ENCODE measurements at regions not wholly inside any gene's neighbourhood (a gene's known extent, or its start where the extent isn't known, plus 50 kb on each side); places are given as distances from the start of the nearest gene placed in this dataset.

DNA sequence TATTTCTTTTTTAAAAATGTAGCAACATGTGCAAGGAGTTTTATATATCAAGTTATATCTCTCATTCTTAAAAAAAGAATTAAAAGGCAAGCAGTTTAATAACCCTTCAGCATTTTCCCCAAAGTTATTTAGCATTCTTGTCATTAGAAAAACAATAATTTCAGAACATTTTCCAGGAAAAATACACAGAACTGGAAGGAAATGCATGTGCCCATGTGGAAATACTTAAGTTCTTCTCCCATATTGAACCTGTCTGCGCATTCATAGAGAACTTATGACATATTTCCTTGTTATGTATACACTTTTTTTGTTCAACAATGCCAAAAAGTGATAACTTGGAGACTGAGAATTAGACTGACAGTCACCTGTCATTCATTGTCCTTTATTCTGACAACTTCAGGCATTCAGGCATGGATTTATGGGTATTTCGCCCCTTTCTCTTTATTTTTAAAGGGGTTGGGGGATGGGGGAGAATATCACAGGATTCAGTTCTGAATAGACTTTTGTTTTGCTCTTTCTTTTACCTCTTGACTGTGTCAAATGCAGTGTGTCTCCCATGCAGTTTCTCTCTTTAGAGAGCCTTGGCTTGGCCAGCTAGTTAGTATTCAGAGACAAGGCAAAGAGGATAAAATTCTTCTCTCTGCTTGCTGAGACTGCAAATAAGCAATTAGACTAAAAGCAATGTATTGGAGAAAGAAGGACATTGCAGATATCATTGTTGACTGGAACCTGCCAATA, 701.0 kb downstream of the NR2F1-AS1 start:
- no peak for DNase-seq
- Mint-ChIP-seq H3K27ac (no peak overlapping the region), H3K4me3 (no peak overlapping the region), H3K9me3 (peaks cover 8% of the 10 kb centered on the region), H3K36me3 (ENCODE audit: low read depth) (no peaks in the 10 kb centered on the region), H3K4me1 (no peaks in the 10 kb centered on the region), H3K27me3 (no peaks in the 10 kb centered on the region)
- intact Hi-C loops (cut with micrococcal nuclease): no loop called here

GRCh38 chr5:92874790-92875189, 706.2 kb downstream of the NR2F1-AS1 start:
- H3K27me3 Mint-ChIP-seq: no peaks in the 10 kb centered on the region
- H3K36me3 Mint-ChIP-seq (ENCODE audit: low read depth): no peaks in the 10 kb centered on the region
- H3K9me3 Mint-ChIP-seq: peaks cover 8% of the 10 kb centered on the region
- intact Hi-C loops (cut with micrococcal nuclease): no loop called here
- no peaks in the 10 kb centered on the region for H3K4me1 Mint-ChIP-seq
- no peak overlapping the region for H3K4me3 Mint-ChIP-seq
- no peak overlapping the region for H3K27ac Mint-ChIP-seq
- no peak for DNase-seq

DNA sequence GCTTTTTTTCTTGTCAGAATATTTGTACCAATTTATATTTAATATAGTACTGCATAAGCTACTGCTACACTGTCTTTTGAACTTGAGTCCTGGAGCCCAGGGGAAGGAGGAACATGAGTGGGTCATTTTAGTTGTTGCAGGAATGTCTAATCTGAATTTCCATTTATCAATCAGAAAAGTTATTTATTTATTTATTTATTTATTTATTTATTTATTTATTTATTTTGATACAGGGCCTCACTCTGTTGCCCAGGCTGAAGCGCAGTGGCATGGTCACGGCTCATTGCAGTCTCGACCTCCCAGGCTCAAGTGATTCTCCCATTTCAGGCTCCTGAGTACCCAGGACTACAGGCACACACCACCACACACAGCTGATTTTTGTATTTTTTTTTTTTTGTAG, 712.6 kb downstream of the NR2F1-AS1 start:
- no peak overlapping the region for H3K27ac Mint-ChIP-seq
- H3K9me3 Mint-ChIP-seq: no peaks in the 10 kb centered on the region
- H3K4me1 Mint-ChIP-seq: no peaks in the 10 kb centered on the region
- intact Hi-C loops (cut with micrococcal nuclease): no loop called here
- H3K4me3 Mint-ChIP-seq: no peak overlapping the region
- H3K27me3 Mint-ChIP-seq: no peaks in the 10 kb centered on the region
- DNase-seq: no peak
- H3K36me3 Mint-ChIP-seq (ENCODE audit: low read depth): no peaks in the 10 kb centered on the region

- Mint-ChIP-seq H3K27me3 (no peaks in the 10 kb centered on the region), H3K9me3 (no peaks in the 10 kb centered on the region), H3K4me3 (no peak overlapping the region), H3K27ac (no peak overlapping the region), H3K36me3 (ENCODE audit: low read depth) (no peaks in the 10 kb centered on the region), H3K4me1 (no peaks in the 10 kb centered on the region)
- DNase-seq: no peak
- intact Hi-C loops (cut with micrococcal nuclease): no loop called here
Observed at GRCh38 chr5:92864591-92864990, 716.4 kb downstream of the NR2F1-AS1 start.

GRCh38 chr5:92863666-92864065, 717.4 kb downstream of the NR2F1-AS1 start:
- no peaks in the 10 kb centered on the region for H3K4me1 Mint-ChIP-seq
- no peaks in the 10 kb centered on the region for H3K27me3 Mint-ChIP-seq
- no peaks in the 10 kb centered on the region for H3K36me3 Mint-ChIP-seq (ENCODE audit: low read depth)
- no peaks in the 10 kb centered on the region for H3K9me3 Mint-ChIP-seq
- H3K27ac Mint-ChIP-seq: no peak overlapping the region
- intact Hi-C loops (cut with micrococcal nuclease): no loop called here
- no peak overlapping the region for H3K4me3 Mint-ChIP-seq
- no peak for DNase-seq

DNA sequence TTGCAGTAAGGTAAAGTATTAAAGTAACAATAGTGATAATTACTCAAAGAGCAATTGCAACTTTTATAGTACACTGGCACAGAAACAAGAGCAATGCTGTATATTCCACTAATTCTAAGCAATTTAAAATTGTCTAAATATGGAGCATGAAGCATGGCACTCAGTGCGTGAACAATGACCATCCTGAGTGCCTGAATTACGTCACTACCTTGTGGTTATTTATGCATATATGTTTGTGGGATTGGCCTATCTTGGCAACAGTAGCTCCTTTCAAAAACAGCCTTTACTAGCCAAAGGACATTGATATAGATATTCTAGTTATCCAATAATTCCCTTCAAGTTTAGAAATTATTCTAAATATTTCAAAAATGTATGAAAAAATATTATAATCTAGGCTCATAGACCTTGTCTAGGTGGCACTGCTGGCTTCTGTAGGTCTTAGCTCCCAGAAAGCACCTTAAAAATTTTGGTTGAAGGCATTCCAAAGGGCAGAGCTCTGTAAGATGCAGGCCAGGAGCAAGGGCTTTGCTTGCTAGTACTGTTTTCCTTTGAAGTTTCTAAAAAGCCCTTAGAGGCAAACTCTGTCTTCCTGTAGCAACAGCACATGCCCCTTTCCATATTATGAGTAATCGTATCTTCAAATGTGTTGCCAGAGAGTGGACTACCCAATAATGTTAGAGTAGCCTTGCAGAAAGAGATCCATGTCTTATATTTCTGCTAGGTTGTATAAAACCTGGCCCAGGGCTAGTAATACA, 719.3 kb downstream of the NR2F1-AS1 start:
- H3K27ac Mint-ChIP-seq: no peak overlapping the region

DNA sequence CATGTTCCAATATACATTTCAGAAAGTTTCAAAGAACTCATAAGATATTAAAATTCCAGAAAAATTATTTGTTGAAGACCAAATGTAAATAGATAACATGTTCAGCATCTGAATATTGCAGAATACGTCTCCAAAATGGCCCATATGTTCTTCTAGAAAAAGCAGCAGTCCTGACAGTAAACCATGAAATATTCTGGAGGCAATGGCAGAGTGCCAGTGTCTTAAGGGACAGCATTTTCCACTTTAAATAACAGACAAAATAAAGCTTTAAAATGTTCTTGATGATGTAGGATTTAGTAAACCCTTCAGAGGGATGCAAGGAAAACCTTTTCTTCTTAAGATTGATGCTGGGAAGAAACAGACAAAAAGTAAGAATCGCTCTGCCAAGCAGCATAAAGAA, 721.0 kb downstream of the NR2F1-AS1 start:
- Mint-ChIP-seq H3K27me3 (no peaks in the 10 kb centered on the region), H3K36me3 (ENCODE audit: low read depth) (no peaks in the 10 kb centered on the region), H3K9me3 (no peaks in the 10 kb centered on the region), H3K4me3 (no peak overlapping the region), H3K27ac (no peak overlapping the region), H3K4me1 (no peaks in the 10 kb centered on the region)
- DNase-seq: no peak
- intact Hi-C loops (cut with micrococcal nuclease): no loop called here

More for the DNA sequence above, 719.3 kb downstream of the NR2F1-AS1 start:
- intact Hi-C loops (cut with micrococcal nuclease): no loop called here
- no peak for DNase-seq
- Mint-ChIP-seq H3K9me3 (no peaks in the 10 kb centered on the region), H3K36me3 (ENCODE audit: low read depth) (no peaks in the 10 kb centered on the region), H3K4me1 (no peaks in the 10 kb centered on the region), H3K27me3 (no peaks in the 10 kb centered on the region), H3K4me3 (no peak overlapping the region)

- H3K27ac Mint-ChIP-seq: no peak overlapping the region
- no peaks in the 10 kb centered on the region for H3K27me3 Mint-ChIP-seq
- no peaks in the 10 kb centered on the region for H3K4me1 Mint-ChIP-seq
- no peaks in the 10 kb centered on the region for H3K9me3 Mint-ChIP-seq
- intact Hi-C loops (cut with micrococcal nuclease): no loop called here
- no peak overlapping the region for H3K4me3 Mint-ChIP-seq
- DNase-seq: no peak
- no peaks in the 10 kb centered on the region for H3K36me3 Mint-ChIP-seq (ENCODE audit: low read depth)
Observed at GRCh38 chr5:92852219-92852618, 728.8 kb downstream of the NR2F1-AS1 start.

GRCh38 chr5:92850886-92851285, 730.1 kb downstream of the NR2F1-AS1 start:
- Mint-ChIP-seq H3K27ac (no peak overlapping the region), H3K9me3 (no peaks in the 10 kb centered on the region), H3K4me3 (no peak overlapping the region), H3K27me3 (no peaks in the 10 kb centered on the region), H3K36me3 (ENCODE audit: low read depth) (no peaks in the 10 kb centered on the region), H3K4me1 (no peaks in the 10 kb centered on the region)
- DNase-seq: no peak
- intact Hi-C loops (cut with micrococcal nuclease): no loop called here

DNA sequence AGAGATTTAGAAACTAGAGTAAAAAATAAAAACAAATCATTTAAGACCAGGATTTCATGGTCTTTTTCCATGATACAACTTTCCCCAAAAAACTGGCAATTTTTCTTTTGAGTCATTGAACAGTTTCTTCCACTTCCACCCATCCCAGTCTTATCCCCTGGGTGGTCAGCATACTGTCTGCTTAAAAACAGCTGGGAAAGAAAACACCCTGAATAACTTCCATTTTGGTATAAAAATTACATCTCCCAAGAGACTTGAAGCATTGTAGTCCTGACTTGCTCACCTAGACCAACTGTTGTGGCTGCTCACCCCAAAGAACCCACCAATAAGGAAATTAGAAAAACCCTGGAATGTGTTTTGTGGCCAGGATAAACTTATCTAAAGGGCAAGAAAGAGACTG, 731.3 kb downstream of the NR2F1-AS1 start:
- Mint-ChIP-seq H3K9me3 (no peaks in the 10 kb centered on the region), H3K4me1 (no peaks in the 10 kb centered on the region), H3K27ac (no peak overlapping the region), H3K36me3 (ENCODE audit: low read depth) (no peaks in the 10 kb centered on the region), H3K4me3 (no peak overlapping the region), H3K27me3 (no peaks in the 10 kb centered on the region)
- intact Hi-C loops (cut with micrococcal nuclease): no loop called here
- no peak for DNase-seq

DNA sequence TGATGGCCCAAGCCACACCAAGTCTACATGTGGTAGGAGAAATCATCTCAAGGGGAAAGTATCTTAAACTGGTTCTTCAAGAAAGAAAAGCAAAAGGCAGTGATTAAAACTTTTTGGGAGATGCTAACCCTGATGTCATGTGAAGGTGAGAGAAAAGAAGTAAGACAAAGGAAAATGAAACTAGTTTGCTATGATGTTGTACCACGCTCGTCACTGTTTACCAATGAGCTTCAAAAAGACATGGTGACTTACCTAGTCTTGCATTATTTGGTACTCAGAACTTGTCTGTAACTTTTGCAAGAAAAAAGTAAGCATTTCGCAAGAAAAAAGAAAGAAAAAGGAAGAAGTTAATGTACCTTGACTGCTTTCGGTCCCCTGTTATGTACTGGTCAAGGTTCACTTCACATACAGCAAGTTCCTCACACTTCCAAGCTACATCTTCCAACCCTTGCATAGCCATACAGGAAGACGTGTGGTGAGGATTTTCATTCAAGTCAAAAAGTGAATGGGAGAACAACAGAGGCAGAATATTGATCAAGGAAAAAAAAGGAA, 739.3 kb downstream of the NR2F1-AS1 start:
- no peak for DNase-seq
- Mint-ChIP-seq H3K27me3 (no peaks in the 10 kb centered on the region), H3K27ac (no peak overlapping the region), H3K4me1 (no peaks in the 10 kb centered on the region), H3K36me3 (ENCODE audit: low read depth) (no peaks in the 10 kb centered on the region), H3K4me3 (no peak overlapping the region), H3K9me3 (no peaks in the 10 kb centered on the region)
- intact Hi-C loops (cut with micrococcal nuclease): no loop called here

GRCh38 chr5:92838253-92838652, 742.8 kb downstream of the NR2F1-AS1 start:
- Mint-ChIP-seq H3K36me3 (ENCODE audit: low read depth) (no peaks in the 10 kb centered on the region), H3K4me3 (no peak overlapping the region), H3K27ac (no peak overlapping the region), H3K4me1 (no peaks in the 10 kb centered on the region), H3K27me3 (no peaks in the 10 kb centered on the region), H3K9me3 (no peaks in the 10 kb centered on the region)
- intact Hi-C loops (cut with micrococcal nuclease): no loop called here
- no peak for DNase-seq

DNA sequence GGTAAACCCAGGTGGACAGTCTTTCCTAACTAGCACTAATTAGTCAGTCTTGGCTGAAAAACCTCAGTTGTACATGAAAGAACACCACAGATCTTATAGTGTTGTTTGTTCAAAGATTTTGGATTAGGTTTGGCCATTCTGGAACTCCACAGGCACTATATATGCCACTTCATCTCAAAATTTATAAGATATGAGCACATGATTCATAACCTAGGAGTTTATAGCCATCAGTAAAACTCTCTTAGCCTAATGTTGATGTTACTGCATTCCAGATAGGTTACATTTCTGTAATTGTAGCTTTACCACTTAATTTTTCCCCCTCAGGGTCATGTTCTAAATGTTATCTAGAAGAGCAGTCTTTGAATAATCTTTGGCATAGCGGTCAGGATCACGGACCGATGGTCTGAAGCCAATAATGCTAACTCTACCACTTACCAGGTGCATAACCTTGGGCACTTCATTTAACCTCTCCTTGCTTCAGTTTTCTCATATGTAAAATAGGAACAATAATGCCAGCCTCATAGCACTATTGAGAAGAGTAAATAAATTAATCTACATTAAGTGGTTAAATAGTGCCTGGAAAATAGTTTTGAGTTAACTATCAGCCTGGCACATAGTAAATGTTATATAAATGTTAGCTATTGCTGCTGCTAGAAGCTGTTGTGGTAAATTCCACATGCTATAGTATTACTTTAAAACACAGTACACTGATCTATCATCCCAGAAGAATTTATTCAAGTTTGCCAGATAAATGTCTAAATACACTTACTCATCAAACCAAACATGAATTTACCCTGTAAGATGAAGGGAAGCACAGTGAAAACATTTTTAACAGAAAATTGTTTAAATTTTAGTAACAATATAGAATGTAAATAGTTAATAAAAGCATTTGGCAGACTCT, 743.9 kb downstream of the NR2F1-AS1 start:
- Mint-ChIP-seq H3K27me3 (no peaks in the 10 kb centered on the region), H3K4me3 (no peak overlapping the region), H3K27ac (no peak overlapping the region), H3K9me3 (no peaks in the 10 kb centered on the region), H3K36me3 (ENCODE audit: low read depth) (no peaks in the 10 kb centered on the region), H3K4me1 (no peaks in the 10 kb centered on the region)
- DNase-seq: no peak
- intact Hi-C loops (cut with micrococcal nuclease): no loop called here

DNA sequence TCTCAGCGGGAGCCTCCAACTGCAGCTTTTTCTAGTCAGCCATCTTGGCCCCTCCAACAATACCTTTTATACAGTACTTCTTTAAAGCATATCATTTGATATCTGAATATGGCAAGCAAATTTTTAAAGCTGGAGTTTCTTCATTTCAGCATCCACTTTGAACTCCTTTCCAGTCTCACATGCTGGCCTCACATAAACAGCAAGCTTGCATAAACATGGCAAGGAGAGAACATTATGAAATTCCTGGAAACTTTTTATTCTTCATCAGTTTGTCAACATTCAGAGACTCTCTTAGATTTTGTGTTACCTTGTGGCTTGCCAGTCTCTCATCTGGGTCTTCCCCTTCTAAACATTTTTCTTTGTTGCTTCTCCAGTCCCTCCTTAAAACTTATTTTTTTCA, 745.3 kb downstream of the NR2F1-AS1 start:
- DNase-seq: no peak
- Mint-ChIP-seq H3K36me3 (ENCODE audit: low read depth) (no peaks in the 10 kb centered on the region), H3K27me3 (no peaks in the 10 kb centered on the region), H3K4me3 (no peak overlapping the region), H3K9me3 (no peaks in the 10 kb centered on the region), H3K27ac (no peak overlapping the region), H3K4me1 (no peaks in the 10 kb centered on the region)
- intact Hi-C loops (cut with micrococcal nuclease): no loop called here

Data from activated CD4-positive, alpha-beta T cell treated with anti-CD3 and anti-CD28 coated beads, Interleukin-2, amount 10 ng/mL, durations not matched to agents 24 days and 14 days (primary cell).